ENCODE measurements at regions not wholly inside any gene's neighbourhood (a gene's known extent, or its start where the extent isn't known, plus 50 kb on each side); places are given as distances from the start of the nearest gene placed in this dataset.

GRCh38 chr15:31732726-31733125 is 297.6 kb upstream of the CHRNA7 start:
- Histone ChIP-seq H2AFZ (ENCODE audit: low read depth, low read length) (no peak overlapping the region), H3K4me1 (ENCODE audit: insufficient read depth, low read length) (no peaks in the 10 kb centered on the region), H3K9me3 (ENCODE audit: insufficient read depth, low read depth, low read length) (peaks cover 3% of the 10 kb centered on the region), H3K79me2 (ENCODE audit: insufficient read depth, low read length) (no peaks in the 10 kb centered on the region), H3K27ac (ENCODE audit: low read depth, low read length) (no peak overlapping the region), H3K4me2 (ENCODE audit: low read length) (no peak overlapping the region), H3K36me3 (ENCODE audit: insufficient read depth, low read length) (no peaks in the 10 kb centered on the region), H4K20me1 (ENCODE audit: insufficient read depth, low read length) (no peaks in the 10 kb centered on the region), H3K27me3 (ENCODE audit: insufficient read depth, low read length) (no peaks in the 10 kb centered on the region), H3K9ac (ENCODE audit: low read length) (no peak overlapping the region), H3K4me3 (ENCODE audit: insufficient read depth, low read depth, low read length) (no peak overlapping the region)
- FAIRE-seq (no peak), DNase-seq (ENCODE audit: low read depth) (no peak)
- H3K4me3 Mint-ChIP-seq (ENCODE audit: unreplicated experiment), result no peak overlapping the region
- H3K27me3 Mint-ChIP-seq (ENCODE audit: low read depth, unreplicated experiment), result no peaks in the 10 kb centered on the region
- peaks cover 9% of the 10 kb centered on the region for H3K4me1 Mint-ChIP-seq (ENCODE audit: low read depth, unreplicated experiment)
- TF ChIP-seq EZH2 (IDR thresholded peaks at IDR 0.05; ENCODE audit: insufficient read depth, low read length), result no peak
- TF ChIP-seq, protein P1, sequence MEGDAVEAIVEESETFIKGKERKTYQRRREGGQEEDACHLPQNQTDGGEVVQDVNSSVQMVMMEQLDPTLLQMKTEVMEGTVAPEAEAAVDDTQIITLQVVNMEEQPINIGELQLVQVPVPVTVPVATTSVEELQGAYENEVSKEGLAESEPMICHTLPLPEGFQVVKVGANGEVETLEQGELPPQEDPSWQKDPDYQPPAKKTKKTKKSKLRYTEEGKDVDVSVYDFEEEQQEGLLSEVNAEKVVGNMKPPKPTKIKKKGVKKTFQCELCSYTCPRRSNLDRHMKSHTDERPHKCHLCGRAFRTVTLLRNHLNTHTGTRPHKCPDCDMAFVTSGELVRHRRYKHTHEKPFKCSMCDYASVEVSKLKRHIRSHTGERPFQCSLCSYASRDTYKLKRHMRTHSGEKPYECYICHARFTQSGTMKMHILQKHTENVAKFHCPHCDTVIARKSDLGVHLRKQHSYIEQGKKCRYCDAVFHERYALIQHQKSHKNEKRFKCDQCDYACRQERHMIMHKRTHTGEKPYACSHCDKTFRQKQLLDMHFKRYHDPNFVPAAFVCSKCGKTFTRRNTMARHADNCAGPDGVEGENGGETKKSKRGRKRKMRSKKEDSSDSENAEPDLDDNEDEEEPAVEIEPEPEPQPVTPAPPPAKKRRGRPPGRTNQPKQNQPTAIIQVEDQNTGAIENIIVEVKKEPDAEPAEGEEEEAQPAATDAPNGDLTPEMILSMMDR (IDR thresholded peaks at IDR 0.05; ENCODE audit: insufficient read depth, low read depth, low read length), result no peak
- H3K9me3 Mint-ChIP-seq (ENCODE audit: unreplicated experiment), result peaks cover 2% of the 10 kb centered on the region
- no peak overlapping the region for H3K27ac Mint-ChIP-seq (ENCODE audit: unreplicated experiment)
- H3K36me3 Mint-ChIP-seq (ENCODE audit: low read depth, unreplicated experiment), result no peaks in the 10 kb centered on the region

- DNase-seq (ENCODE audit: low read depth) (no peak), FAIRE-seq (no peak)
- Histone ChIP-seq H3K36me3 (ENCODE audit: insufficient read depth, low read length) (no peaks in the 10 kb centered on the region), H4K20me1 (ENCODE audit: insufficient read depth, low read length) (no peaks in the 10 kb centered on the region), H3K79me2 (ENCODE audit: insufficient read depth, low read length) (no peaks in the 10 kb centered on the region), H3K27me3 (ENCODE audit: insufficient read depth, low read length) (no peaks in the 10 kb centered on the region), H3K4me3 (ENCODE audit: insufficient read depth, low read depth, low read length) (no peak overlapping the region), H3K4me1 (ENCODE audit: insufficient read depth, low read length) (no peaks in the 10 kb centered on the region), H2AFZ (ENCODE audit: low read depth, low read length) (no peak overlapping the region), H3K27ac (ENCODE audit: low read depth, low read length) (no peak overlapping the region), H3K9ac (ENCODE audit: low read length) (no peak overlapping the region), H3K4me2 (ENCODE audit: low read length) (no peak overlapping the region), H3K9me3 (ENCODE audit: insufficient read depth, low read depth, low read length) (peaks cover 3% of the 10 kb centered on the region)
- Mint-ChIP-seq H3K4me3 (ENCODE audit: unreplicated experiment) (no peak overlapping the region), H3K27me3 (ENCODE audit: low read depth, unreplicated experiment) (no peaks in the 10 kb centered on the region), H3K4me1 (ENCODE audit: low read depth, unreplicated experiment) (peaks cover 9% of the 10 kb centered on the region), H3K27ac (ENCODE audit: unreplicated experiment) (no peak overlapping the region), H3K9me3 (ENCODE audit: unreplicated experiment) (peaks cover 2% of the 10 kb centered on the region), H3K36me3 (ENCODE audit: low read depth, unreplicated experiment) (no peaks in the 10 kb centered on the region)
- no peak for TF ChIP-seq EZH2 (IDR thresholded peaks at IDR 0.05; ENCODE audit: insufficient read depth, low read length)
- TF ChIP-seq, protein P1 (IDR thresholded peaks at IDR 0.05; ENCODE audit: insufficient read depth, low read depth, low read length), result no peak
Observed at GRCh38 chr15:31733424-31733823, 296.9 kb upstream of the CHRNA7 start.

DNA sequence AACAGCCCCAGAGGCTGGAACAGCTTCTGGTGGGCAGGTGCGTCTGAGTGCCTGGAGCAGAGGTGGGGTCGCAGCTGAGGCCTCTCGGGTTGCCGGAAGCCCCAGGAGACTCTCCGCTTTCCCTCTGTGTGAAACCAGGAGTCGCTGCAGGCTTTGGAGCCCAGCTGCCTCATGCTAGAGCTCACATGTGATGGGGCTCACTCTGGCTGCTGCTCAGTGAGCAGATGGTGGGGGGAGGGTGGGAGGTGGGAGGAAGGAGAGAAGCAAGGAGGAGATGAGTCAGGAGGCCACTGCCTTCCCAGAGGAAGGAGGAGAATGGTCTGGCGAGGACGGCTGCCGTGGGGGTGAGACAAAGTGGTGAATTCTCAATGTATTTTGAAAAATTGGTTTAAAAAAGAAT is 290.1 kb upstream of the CHRNA7 start:
- Histone ChIP-seq H2AFZ (ENCODE audit: low read depth, low read length) (no peak overlapping the region), H3K36me3 (ENCODE audit: insufficient read depth, low read length) (no peaks in the 10 kb centered on the region), H3K4me3 (ENCODE audit: insufficient read depth, low read depth, low read length) (no peak overlapping the region), H3K4me1 (ENCODE audit: insufficient read depth, low read length) (no peaks in the 10 kb centered on the region), H3K27ac (ENCODE audit: low read depth, low read length) (no peak overlapping the region), H3K9ac (ENCODE audit: low read length) (no peak overlapping the region), H3K79me2 (ENCODE audit: insufficient read depth, low read length) (no peaks in the 10 kb centered on the region), H3K27me3 (ENCODE audit: insufficient read depth, low read length) (no peaks in the 10 kb centered on the region), H4K20me1 (ENCODE audit: insufficient read depth, low read length) (no peaks in the 10 kb centered on the region), H3K9me3 (ENCODE audit: insufficient read depth, low read depth, low read length) (no peaks in the 10 kb centered on the region), H3K4me2 (ENCODE audit: low read length) (no peak overlapping the region)
- DNase-seq (ENCODE audit: low read depth) (no peak), FAIRE-seq (no peak)
- H3K9me3 Mint-ChIP-seq (ENCODE audit: unreplicated experiment), result peaks cover 5% of the 10 kb centered on the region
- H3K4me1 Mint-ChIP-seq (ENCODE audit: low read depth, unreplicated experiment), result peaks cover 8% of the 10 kb centered on the region
- no peaks in the 10 kb centered on the region for H3K36me3 Mint-ChIP-seq (ENCODE audit: low read depth, unreplicated experiment)
- H3K27me3 Mint-ChIP-seq (ENCODE audit: low read depth, unreplicated experiment), result no peaks in the 10 kb centered on the region
- H3K4me3 Mint-ChIP-seq (ENCODE audit: unreplicated experiment), result peak overlapping the region; percentile 51
- TF ChIP-seq EZH2 (IDR thresholded peaks at IDR 0.05; ENCODE audit: insufficient read depth, low read length), result no peak
- H3K27ac Mint-ChIP-seq (ENCODE audit: unreplicated experiment), result peak overlapping the region; percentile 29
